ENCODE measurements at regions not wholly inside any gene's neighbourhood (a gene's known extent, or its start where the extent isn't known, plus 50 kb on each side); places are given as distances from the start of the nearest gene placed in this dataset.

GRCh38 chr3:18071833-18072232 is 329.4 kb upstream of the TBC1D5 start:
- H3K4me3 ChIP-seq (ENCODE audit: low read depth, low read length) = no peak overlapping the region
- TF ChIP-seq CTCF (IDR thresholded peaks at IDR 0.05; ENCODE audit: low read depth, low read length) = no peak

GRCh38 chr3:18070944-18071343 is 328.5 kb upstream of the TBC1D5 start:
- H3K4me3 ChIP-seq (ENCODE audit: low read depth, low read length) = no peak overlapping the region
- TF ChIP-seq CTCF (IDR thresholded peaks at IDR 0.05; ENCODE audit: low read depth, low read length) = no peak

- no peak overlapping the region for H3K4me3 ChIP-seq (ENCODE audit: low read depth, low read length)
- no peak for TF ChIP-seq CTCF (IDR thresholded peaks at IDR 0.05; ENCODE audit: low read depth, low read length)
Measured at GRCh38 chr3:18070231-18070630, 327.8 kb upstream of the TBC1D5 start.

GRCh38 chr3:18069568-18069967 is 327.1 kb upstream of the TBC1D5 start:
- no peak overlapping the region for H3K4me3 ChIP-seq (ENCODE audit: low read depth, low read length)
- no peak for TF ChIP-seq CTCF (IDR thresholded peaks at IDR 0.05; ENCODE audit: low read depth, low read length)

GRCh38 chr3:18066899-18067582 is 324.6 kb upstream of the TBC1D5 start:
- no peak for TF ChIP-seq CTCF (IDR thresholded peaks at IDR 0.05; ENCODE audit: low read depth, low read length)
- no peak overlapping the region for H3K4me3 ChIP-seq (ENCODE audit: low read depth, low read length)

GRCh38 chr3:18064586-18064985 is 322.2 kb upstream of the TBC1D5 start:
- no peak for TF ChIP-seq CTCF (IDR thresholded peaks at IDR 0.05; ENCODE audit: low read depth, low read length)
- H3K4me3 ChIP-seq (ENCODE audit: low read depth, low read length) = no peak overlapping the region

GRCh38 chr3:18062657-18063025 is 320.2 kb upstream of the TBC1D5 start:
- H3K4me3 ChIP-seq (ENCODE audit: low read depth, low read length) = no peak overlapping the region
- no peak for TF ChIP-seq CTCF (IDR thresholded peaks at IDR 0.05; ENCODE audit: low read depth, low read length)

All from WI38 (cell line).